GM12892 (cell line): ENCODE measurements at regions not wholly inside any gene's neighbourhood (a gene's known extent, or its start where the extent isn't known, plus 50 kb on each side); places are given as distances from the start of the nearest gene placed in this dataset.

Experiments used
- POLR2A ChIP-seq: IDR thresholded peaks from 2 replicates; pipeline ENCODE4 v1.6.1; 2011; ENCODE audit warnings: low read depth, low read length, control low read depth
- POLR2AphosphoS5 ChIP-seq: IDR thresholded peaks from 2 replicates; pipeline ENCODE4 v1.6.1; 2011; ENCODE audit warnings: low read depth, low read length, control low read depth
- TAF1 ChIP-seq: IDR thresholded peaks from 2 replicates; pipeline ENCODE4 v1.6.1; 2011; ENCODE audit warnings: low read depth, mild to moderate bottlenecking, control low read depth, low read length, borderline replicate concordance

DNA sequence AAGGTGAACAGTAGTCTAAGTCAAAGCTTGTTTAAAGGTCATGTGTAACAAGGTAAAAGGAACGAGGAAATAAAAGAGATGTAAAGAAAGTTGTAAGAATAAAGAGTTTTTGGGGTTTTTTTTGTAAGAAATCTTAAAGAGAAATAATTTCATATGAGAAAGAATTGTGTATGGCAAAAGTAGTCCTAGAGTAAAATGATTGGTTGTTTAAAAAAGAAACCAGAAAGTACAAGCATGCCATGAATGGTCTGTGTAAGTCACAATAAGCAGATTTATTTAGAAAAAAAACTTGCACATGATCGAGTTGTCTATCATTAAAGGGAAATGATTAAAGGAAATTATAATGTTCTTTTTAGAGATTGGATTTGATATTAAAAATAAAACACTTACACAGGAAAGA lies 172.6 kb upstream of the TUSC1 start:
- TF ChIP-seq POLR2A (no peak), TAF1 (no peak), POLR2AphosphoS5 (no peak)
